Astrocyte (in vitro differentiated cells and primary cell): ENCODE measurements at regions not wholly inside any gene's neighbourhood (a gene's known extent, or its start where the extent isn't known, plus 50 kb on each side); places are given as distances from the start of the nearest gene placed in this dataset.

Experiments
- DNase-seq: peaks from one replicate; pipeline ENCODE4 v3.0.0-alpha.2; 2010; ENCODE audit warnings: low read depth
- FAIRE-seq: peaks from 2 replicates; lab custom pipeline; 2011; peaks lifted over from hg19 to GRCh38; lab: Jason Lieb, UNC
- H2AFZ ChIP-seq: 2 replicates; pipeline ENCODE4 v1.6.0; 2012; ENCODE audit warnings: low read depth, low read length, inconsistent platforms
- H3K27ac ChIP-seq: 2 replicates; pipeline ENCODE4 v1.5.1; 2011; ENCODE audit warnings: low read depth, low read length, inconsistent platforms
- H3K27me3 ChIP-seq: 2 replicates; pipeline ENCODE4 v1.6.0; 2011; ENCODE audit warnings: low read length, inconsistent platforms; ENCODE audit not compliant: insufficient read depth
- H3K36me3 ChIP-seq: 2 replicates; pipeline ENCODE4 v1.5.1; 2011; ENCODE audit warnings: low read length, inconsistent platforms; ENCODE audit not compliant: insufficient read depth
- H3K4me1 ChIP-seq: 2 replicates; pipeline ENCODE4 v1.5.1; 2011; ENCODE audit warnings: low read length, inconsistent platforms; ENCODE audit not compliant: insufficient read depth
- H3K4me2 ChIP-seq: 2 replicates; pipeline ENCODE4 v1.6.0; 2012; ENCODE audit warnings: low read length, inconsistent platforms
- H3K4me3 ChIP-seq: 2 replicates; pipeline ENCODE4 v1.5.1; 2011; ENCODE audit warnings: low read depth, mild to moderate bottlenecking, low read length, inconsistent platforms; ENCODE audit not compliant: insufficient read depth
- H3K79me2 ChIP-seq: 2 replicates; pipeline ENCODE4 v1.6.0; 2012; ENCODE audit warnings: mild to moderate bottlenecking, low read length, inconsistent platforms; ENCODE audit not compliant: insufficient read depth
- H3K9ac ChIP-seq: 2 replicates; pipeline ENCODE4 v1.6.0; 2012; ENCODE audit warnings: mild to moderate bottlenecking, low read length, inconsistent platforms
- H3K9me3 ChIP-seq: 2 replicates; pipeline ENCODE4 v1.5.1; 2012; ENCODE audit warnings: low read depth, mild to moderate bottlenecking, low read length, inconsistent platforms; ENCODE audit not compliant: insufficient read depth
- H4K20me1 ChIP-seq: 2 replicates; pipeline ENCODE4 v1.6.0; 2012; ENCODE audit warnings: low read length, inconsistent platforms; ENCODE audit not compliant: insufficient read depth
- H3K27ac Mint-ChIP-seq: one replicate; pipeline ENCODE4 v1.8.0; 2021; ENCODE audit warnings: mild to moderate bottlenecking, mixed read lengths; ENCODE audit not compliant: unreplicated experiment
- H3K27me3 Mint-ChIP-seq: one replicate; pipeline ENCODE4 v1.8.0; 2021; ENCODE audit warnings: low read depth, mixed read lengths; ENCODE audit not compliant: unreplicated experiment
- H3K36me3 Mint-ChIP-seq: one replicate; pipeline ENCODE4 v1.8.0; 2021; ENCODE audit warnings: low read depth, mixed read lengths; ENCODE audit not compliant: unreplicated experiment
- H3K4me1 Mint-ChIP-seq: one replicate; pipeline ENCODE4 v1.8.0; 2021; ENCODE audit warnings: low read depth, mixed read lengths; ENCODE audit not compliant: unreplicated experiment
- H3K4me3 Mint-ChIP-seq: one replicate; pipeline ENCODE4 v1.8.0; 2021; ENCODE audit warnings: mild to moderate bottlenecking, moderate library complexity, mixed read lengths; ENCODE audit not compliant: unreplicated experiment
- H3K9me3 Mint-ChIP-seq: one replicate; pipeline ENCODE4 v1.8.0; 2021; ENCODE audit warnings: mild to moderate bottlenecking, mixed read lengths; ENCODE audit not compliant: unreplicated experiment
- EZH2 ChIP-seq: IDR thresholded peaks from 2 replicates; pipeline ENCODE4 v1.6.1; 2012; ENCODE audit warnings: mild to moderate bottlenecking, low read length, inconsistent platforms; ENCODE audit not compliant: insufficient read depth
- TF ChIP-seq, protein P1 (sequence below): IDR thresholded peaks from 2 replicates; pipeline ENCODE4 v1.5.1; 2011; ENCODE audit warnings: low read depth, mild to moderate bottlenecking, inconsistent platforms, low read length, moderate library complexity; ENCODE audit not compliant: insufficient read depth

DNA sequence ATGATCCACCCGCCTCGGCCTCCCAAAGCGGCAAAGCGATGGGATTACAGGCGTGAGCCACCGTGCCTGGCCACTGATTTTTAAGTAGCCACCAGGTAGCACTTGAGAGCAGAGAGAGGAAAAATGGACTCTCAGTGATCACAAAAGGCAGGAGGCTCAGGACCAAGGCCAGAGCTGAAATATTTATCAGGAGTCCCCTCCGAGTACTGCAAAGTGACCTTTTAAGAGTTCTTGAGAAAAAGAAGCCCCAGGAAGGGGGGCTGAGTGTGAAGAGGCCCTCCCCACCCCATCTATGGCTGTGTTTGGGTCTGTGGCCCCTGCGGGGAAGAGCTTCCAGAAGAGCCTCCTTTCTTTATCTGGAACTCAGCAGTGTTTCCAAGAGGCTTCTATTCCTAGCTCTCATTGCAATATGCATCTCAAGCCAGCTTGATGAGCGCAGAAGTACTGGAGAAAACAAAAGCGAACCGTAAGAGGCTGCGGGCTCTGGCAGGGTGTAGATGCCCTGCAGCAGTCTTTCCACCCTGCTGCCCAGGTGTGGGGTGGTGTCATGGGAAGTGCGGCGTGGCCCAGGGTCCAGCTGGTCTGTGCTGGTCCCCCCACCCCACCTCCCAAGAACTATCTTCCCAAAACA is 75.5 kb upstream of the CDK20 start:
- Histone ChIP-seq H3K79me2 (no peaks in the 10 kb centered on the region), H3K36me3 (no peaks in the 10 kb centered on the region), H3K27me3 (no peaks in the 10 kb centered on the region), H3K9ac (no peak overlapping the region), H3K9me3 (peaks cover 8% of the 10 kb centered on the region), H3K4me1 (no peaks in the 10 kb centered on the region), H4K20me1 (no peaks in the 10 kb centered on the region), H3K4me3 (no peak overlapping the region), H3K27ac (no peak overlapping the region), H2AFZ (no peak overlapping the region), H3K4me2 (no peak overlapping the region)
- Mint-ChIP-seq H3K27me3 (peaks cover 6% of the 10 kb centered on the region), H3K36me3 (peaks cover 4% of the 10 kb centered on the region), H3K4me1 (peaks cover 2% of the 10 kb centered on the region), H3K4me3 (no peak overlapping the region), H3K9me3 (peaks cover 19% of the 10 kb centered on the region), H3K27ac (no peak overlapping the region)
- DNase-seq (no peak), FAIRE-seq (no peak)
- TF ChIP-seq, protein P1, sequence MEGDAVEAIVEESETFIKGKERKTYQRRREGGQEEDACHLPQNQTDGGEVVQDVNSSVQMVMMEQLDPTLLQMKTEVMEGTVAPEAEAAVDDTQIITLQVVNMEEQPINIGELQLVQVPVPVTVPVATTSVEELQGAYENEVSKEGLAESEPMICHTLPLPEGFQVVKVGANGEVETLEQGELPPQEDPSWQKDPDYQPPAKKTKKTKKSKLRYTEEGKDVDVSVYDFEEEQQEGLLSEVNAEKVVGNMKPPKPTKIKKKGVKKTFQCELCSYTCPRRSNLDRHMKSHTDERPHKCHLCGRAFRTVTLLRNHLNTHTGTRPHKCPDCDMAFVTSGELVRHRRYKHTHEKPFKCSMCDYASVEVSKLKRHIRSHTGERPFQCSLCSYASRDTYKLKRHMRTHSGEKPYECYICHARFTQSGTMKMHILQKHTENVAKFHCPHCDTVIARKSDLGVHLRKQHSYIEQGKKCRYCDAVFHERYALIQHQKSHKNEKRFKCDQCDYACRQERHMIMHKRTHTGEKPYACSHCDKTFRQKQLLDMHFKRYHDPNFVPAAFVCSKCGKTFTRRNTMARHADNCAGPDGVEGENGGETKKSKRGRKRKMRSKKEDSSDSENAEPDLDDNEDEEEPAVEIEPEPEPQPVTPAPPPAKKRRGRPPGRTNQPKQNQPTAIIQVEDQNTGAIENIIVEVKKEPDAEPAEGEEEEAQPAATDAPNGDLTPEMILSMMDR, result no peak
- TF ChIP-seq EZH2, result no peak

DNA sequence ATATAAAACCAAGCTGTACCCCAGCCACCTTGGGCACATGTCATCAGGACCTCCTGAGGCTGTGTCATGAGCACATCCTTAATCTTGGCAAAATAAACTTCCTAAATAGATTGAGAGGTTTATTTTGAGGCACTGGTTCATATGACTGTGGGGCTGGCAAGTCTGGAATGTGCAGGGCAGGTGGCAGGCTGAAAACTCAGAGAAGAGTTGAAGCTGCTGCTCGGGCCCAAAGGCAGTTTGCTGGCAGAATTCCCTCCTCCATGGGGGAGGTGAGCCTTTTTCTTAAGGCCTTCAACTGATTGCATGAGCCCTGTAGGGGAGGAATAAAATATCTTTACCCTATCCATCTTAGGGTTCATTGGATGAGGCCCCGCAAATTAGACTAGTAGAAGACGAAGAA is 72.2 kb upstream of the CDK20 start:
- H3K4me2 ChIP-seq, result no peak overlapping the region
- Mint-ChIP-seq H3K27me3 (peaks cover 3% of the 10 kb centered on the region), H3K9me3 (peaks cover 27% of the 10 kb centered on the region), H3K4me3 (no peak overlapping the region), H3K4me1 (no peaks in the 10 kb centered on the region), H3K36me3 (peaks cover 4% of the 10 kb centered on the region), H3K27ac (no peak overlapping the region)
- H3K27ac ChIP-seq, result no peak overlapping the region
- no peak for DNase-seq
- FAIRE-seq, result no peak
- no peaks in the 10 kb centered on the region for H3K79me2 ChIP-seq
- no peaks in the 10 kb centered on the region for H3K36me3 ChIP-seq
- no peak overlapping the region for H2AFZ ChIP-seq
- no peak overlapping the region for H3K9ac ChIP-seq
- no peaks in the 10 kb centered on the region for H3K4me1 ChIP-seq
- H4K20me1 ChIP-seq, result no peaks in the 10 kb centered on the region
- H3K27me3 ChIP-seq, result no peaks in the 10 kb centered on the region
- TF ChIP-seq, protein P1, result no peak
- no peak for TF ChIP-seq EZH2
- H3K4me3 ChIP-seq, result no peak overlapping the region
- peaks cover 17% of the 10 kb centered on the region for H3K9me3 ChIP-seq

DNA sequence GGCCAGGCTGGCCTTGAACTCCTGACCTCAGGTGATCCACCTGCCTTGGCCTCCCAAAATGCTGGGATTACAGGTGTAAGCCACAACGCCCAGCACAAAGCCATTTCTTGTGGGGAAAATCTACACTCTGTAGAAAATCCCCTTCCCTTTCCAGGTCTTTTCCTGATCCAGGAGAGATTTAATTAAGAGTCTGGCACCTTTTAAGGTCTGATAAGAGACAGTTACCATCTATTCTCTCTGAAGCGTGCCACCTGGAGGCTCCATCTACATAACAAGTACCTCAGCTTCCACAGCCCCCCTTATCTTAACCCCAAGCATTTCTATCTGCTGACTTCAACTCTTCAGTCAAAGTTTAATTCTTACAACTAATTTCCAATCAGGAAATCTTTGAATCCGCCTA is 71.4 kb upstream of the CDK20 start:
- Histone ChIP-seq H3K4me2 (no peak overlapping the region), H3K9me3 (peaks cover 17% of the 10 kb centered on the region), H3K9ac (no peak overlapping the region), H4K20me1 (no peaks in the 10 kb centered on the region), H3K27ac (no peak overlapping the region), H3K4me3 (no peak overlapping the region), H3K27me3 (no peaks in the 10 kb centered on the region), H3K4me1 (no peaks in the 10 kb centered on the region), H2AFZ (no peak overlapping the region), H3K36me3 (no peaks in the 10 kb centered on the region), H3K79me2 (no peaks in the 10 kb centered on the region)
- no peak for FAIRE-seq
- Mint-ChIP-seq H3K4me3 (no peak overlapping the region), H3K27ac (no peak overlapping the region), H3K9me3 (peaks cover 27% of the 10 kb centered on the region), H3K36me3 (peaks cover 4% of the 10 kb centered on the region), H3K4me1 (no peaks in the 10 kb centered on the region), H3K27me3 (peaks cover 3% of the 10 kb centered on the region)
- no peak for DNase-seq
- TF ChIP-seq, protein P1, result no peak
- TF ChIP-seq EZH2, result no peak
